Stimulated activated CD8-positive, alpha-beta memory T cell treated with anti-CD3 and anti-CD28 coated beads, Interleukin-15, amount 100 ng/mL, for 48 hours (primary cell): ENCODE measurements at regions not wholly inside any gene's neighbourhood (a gene's known extent, or its start where the extent isn't known, plus 50 kb on each side); places are given as distances from the start of the nearest gene placed in this dataset.

Experiments used
- DNase-seq, 2 donors: peaks; one replicate each; pipeline ENCODE4 v3.0.0-alpha.2; 2020; ENCODE audit warnings: low read depth in 2 of 2

- DNase-seq, result no peak
Observed at GRCh38 chr9:115615821-115616665, 498.1 kb upstream of the TNC start.

GRCh38 chr9:115616666-115617239 is 498.8 kb upstream of the TNC start:
- no peak for DNase-seq

GRCh38 chr9:115625251-115625650 is 507.3 kb upstream of the TNC start:
- DNase-seq, result no peak

- DNase-seq, result no peak
Observed at GRCh38 chr9:115625954-115626353, 508.0 kb upstream of the TNC start.

GRCh38 chr9:115627511-115627910 is 509.6 kb upstream of the TNC start:
- no peak for DNase-seq

GRCh38 chr9:115628426-115628825 is 510.5 kb upstream of the TNC start:
- no peak for DNase-seq

GRCh38 chr9:115629879-115630840 is 512.2 kb upstream of the TNC start:
- no peak for DNase-seq

- no peak for DNase-seq
Observed at GRCh38 chr9:115632391-115632790, 514.4 kb upstream of the TNC start.

- no peak for DNase-seq
Observed at GRCh38 chr9:115633104-115633503, 515.1 kb upstream of the TNC start.

GRCh38 chr9:115635680-115636383 is 517.8 kb upstream of the PAPPA start:
- DNase-seq, result no peak

- DNase-seq, result no peak
Observed at GRCh38 chr9:115636596-115636995, 517.0 kb upstream of the PAPPA start.

GRCh38 chr9:115637661-115638060 is 515.9 kb upstream of the PAPPA start:
- no peak for DNase-seq

- no peak for DNase-seq
Observed at GRCh38 chr9:115640887-115641286, 512.7 kb upstream of the PAPPA start.

- no peak for DNase-seq
Observed at GRCh38 chr9:115642285-115642684, 511.3 kb upstream of the PAPPA start.

- no peak for DNase-seq
Observed at GRCh38 chr9:115643948-115644727, 509.5 kb upstream of the PAPPA start.

- DNase-seq, result no peak
Observed at GRCh38 chr9:115649991-115650472, 503.6 kb upstream of the PAPPA start.

GRCh38 chr9:115650768-115651167 is 502.8 kb upstream of the PAPPA start:
- no peak for DNase-seq

- no peak for DNase-seq
Observed at GRCh38 chr9:115651461-115651860, 502.1 kb upstream of the PAPPA start.

GRCh38 chr9:115653171-115653606 is 500.4 kb upstream of the PAPPA start:
- no peak for DNase-seq

- no peak for DNase-seq
Observed at GRCh38 chr9:115657695-115658094, 495.9 kb upstream of the PAPPA start.

GRCh38 chr9:115665519-115665918 is 488.1 kb upstream of the PAPPA start:
- no peak for DNase-seq
